Muscle layer of duodenum (tissue), 2 donors: ENCODE measurements at regions not wholly inside any gene's neighbourhood (a gene's known extent, or its start where the extent isn't known, plus 50 kb on each side); places are given as distances from the start of the nearest gene placed in this dataset.

ENCODE experiments used
- H3K27ac ChIP-seq: one replicate; pipeline ENCODE4 v1.7.0; 2013; ENCODE audit warnings: mild to moderate bottlenecking, low read length
- H3K27me3 ChIP-seq: one replicate; pipeline ENCODE4 v1.7.0; 2013; ENCODE audit warnings: low read depth, mild to moderate bottlenecking, control low read depth, low read length
- H3K36me3 ChIP-seq, 2 donors: one replicate each; pipeline ENCODE4 v1.7.0; 2013; ENCODE audit warnings: low read length in 2 of 2, control low read depth in 1 of 2, mild to moderate bottlenecking in 1 of 2; ENCODE audit not compliant: insufficient read depth in 2 of 2, control insufficient read depth in 1 of 2
- H3K4me1 ChIP-seq, 2 donors: one replicate each; pipeline ENCODE4 v1.7.0; 2013; ENCODE audit warnings: low read length in 2 of 2, mild to moderate bottlenecking in 2 of 2, control low read depth in 1 of 2, moderate library complexity in 1 of 2; ENCODE audit not compliant: insufficient read depth in 2 of 2, control insufficient read depth in 1 of 2
- H3K4me3 ChIP-seq, 2 donors: one replicate each; pipeline ENCODE4 v1.7.0; 2013; ENCODE audit warnings: low read length in 2 of 2, low read depth in 1 of 2, mild to moderate bottlenecking in 1 of 2
- H3K9me3 ChIP-seq, 2 donors: one replicate each; pipeline ENCODE4 v1.7.0; 2013; ENCODE audit warnings: low read length in 2 of 2, control low read depth in 1 of 2, mild to moderate bottlenecking in 1 of 2; ENCODE audit not compliant: control insufficient read depth in 1 of 2
- donor health status: healthy.

GRCh38 chr13:97586941-97587340 lies 153.0 kb downstream of the RAP2A start:
- no peaks in the 10 kb centered on the region for H3K27me3 ChIP-seq
- no peaks in the 10 kb centered on the region for H3K4me1 ChIP-seq
- no peak overlapping the region for H3K27ac ChIP-seq
- H3K9me3 ChIP-seq, result no peaks in the 10 kb centered on the region
- no peaks in the 10 kb centered on the region for H3K36me3 ChIP-seq
- no peak overlapping the region for H3K4me3 ChIP-seq

GRCh38 chr13:97588993-97589392 lies 155.0 kb downstream of the RAP2A start:
- Histone ChIP-seq H3K36me3 (no peaks in the 10 kb centered on the region), H3K9me3 (no peaks in the 10 kb centered on the region), H3K4me1 (no peaks in the 10 kb centered on the region), H3K27ac (no peak overlapping the region), H3K27me3 (no peaks in the 10 kb centered on the region), H3K4me3 (no peak overlapping the region)

GRCh38 chr13:97600458-97601075 lies 166.6 kb downstream of the RAP2A start:
- Histone ChIP-seq H3K27ac (no peak overlapping the region), H3K4me3 (no peak overlapping the region), H3K36me3 (no peaks in the 10 kb centered on the region), H3K9me3 (peaks cover 0 to 2% of the 10 kb centered on the region in 2 donors), H3K27me3 (no peaks in the 10 kb centered on the region), H3K4me1 (no peaks in the 10 kb centered on the region)

- no peaks in the 10 kb centered on the region for H3K27me3 ChIP-seq
- H3K9me3 ChIP-seq, result no peaks in the 10 kb centered on the region
Observed at GRCh38 chr13:97615266-97615665, 181.3 kb downstream of the RAP2A start.

GRCh38 chr13:97616385-97616784 lies 182.4 kb downstream of the RAP2A start:
- Histone ChIP-seq H3K4me3 (no peak overlapping the region), H3K36me3 (no peaks in the 10 kb centered on the region), H3K9me3 (no peaks in the 10 kb centered on the region), H3K27ac (no peak overlapping the region), H3K27me3 (no peaks in the 10 kb centered on the region), H3K4me1 (no peaks in the 10 kb centered on the region)

More at GRCh38 chr13:97615266-97615665, 181.3 kb downstream of the RAP2A start:
- Histone ChIP-seq H3K27ac (no peak overlapping the region), H3K4me3 (no peak overlapping the region), H3K36me3 (no peaks in the 10 kb centered on the region), H3K4me1 (no peaks in the 10 kb centered on the region)

- no peaks in the 10 kb centered on the region for H3K9me3 ChIP-seq
- no peaks in the 10 kb centered on the region for H3K36me3 ChIP-seq
- H3K4me3 ChIP-seq, result no peak overlapping the region
- no peaks in the 10 kb centered on the region for H3K4me1 ChIP-seq
- H3K27me3 ChIP-seq, result no peaks in the 10 kb centered on the region
- H3K27ac ChIP-seq, result no peak overlapping the region
Observed at GRCh38 chr13:97621025-97621424, 187.1 kb downstream of the RAP2A start.

GRCh38 chr13:97621631-97622030 lies 187.7 kb downstream of the RAP2A start:
- Histone ChIP-seq H3K36me3 (no peaks in the 10 kb centered on the region), H3K9me3 (no peaks in the 10 kb centered on the region), H3K27ac (no peak overlapping the region), H3K27me3 (no peaks in the 10 kb centered on the region), H3K4me1 (no peaks in the 10 kb centered on the region), H3K4me3 (no peak overlapping the region)

- no peak overlapping the region for H3K27ac ChIP-seq
- no peaks in the 10 kb centered on the region for H3K36me3 ChIP-seq
- peaks cover 0 to 7% of the 10 kb centered on the region in 2 donors for H3K9me3 ChIP-seq
- H3K4me3 ChIP-seq, result no peak overlapping the region
- H3K27me3 ChIP-seq, result no peaks in the 10 kb centered on the region
- no peaks in the 10 kb centered on the region for H3K4me1 ChIP-seq
Observed at GRCh38 chr13:97627566-97627965, 193.6 kb downstream of the RAP2A start.

- Histone ChIP-seq H3K36me3 (no peaks in the 10 kb centered on the region), H3K27me3 (no peaks in the 10 kb centered on the region), H3K27ac (no peak overlapping the region), H3K4me3 (no peak overlapping the region), H3K4me1 (no peaks in the 10 kb centered on the region), H3K9me3 (peaks cover 0 to 9% of the 10 kb centered on the region in 2 donors)
Observed at GRCh38 chr13:97629601-97630272, 195.8 kb downstream of the RAP2A start.

- H3K27me3 ChIP-seq, result no peaks in the 10 kb centered on the region
- no peaks in the 10 kb centered on the region for H3K4me1 ChIP-seq
- no peak overlapping the region for H3K27ac ChIP-seq
- no peaks in the 10 kb centered on the region for H3K36me3 ChIP-seq
- no peak overlapping the region for H3K4me3 ChIP-seq
- peaks cover 0 to 9% of the 10 kb centered on the region in 2 donors for H3K9me3 ChIP-seq
Observed at GRCh38 chr13:97630725-97631124, 196.8 kb downstream of the RAP2A start.

- Histone ChIP-seq H3K4me3 (peak overlapping the region in 1 of 2 donors; percentile 23), H3K4me1 (no peaks in the 10 kb centered on the region)
Observed at GRCh38 chr13:97631158-97631557, 197.2 kb downstream of the RAP2A start.

GRCh38 chr13:97639236-97639635 lies 205.3 kb downstream of the RAP2A start:
- Histone ChIP-seq H3K36me3 (no peaks in the 10 kb centered on the region), H3K4me3 (no peak overlapping the region), H3K27ac (no peak overlapping the region), H3K4me1 (no peaks in the 10 kb centered on the region), H3K27me3 (no peaks in the 10 kb centered on the region), H3K9me3 (no peaks in the 10 kb centered on the region)

More at GRCh38 chr13:97631158-97631557, 197.2 kb downstream of the RAP2A start:
- Histone ChIP-seq H3K27me3 (no peaks in the 10 kb centered on the region), H3K27ac (no peak overlapping the region), H3K36me3 (no peaks in the 10 kb centered on the region), H3K9me3 (peaks cover 0 to 9% of the 10 kb centered on the region in 2 donors)
